ENCODE measurements at regions not wholly inside any gene's neighbourhood (a gene's known extent, or its start where the extent isn't known, plus 50 kb on each side); places are given as distances from the start of the nearest gene placed in this dataset.

GRCh38 chr4:180962268-180962667, 1280.9 kb upstream of the TENM3 start:
- no peak for DNase-seq (ENCODE audit: low read depth in 1 of 2, low spot score in 1 of 2)
- in situ Hi-C loops (cut with HindIII; ENCODE audit: low pct_unique_long_range_greater_than_20kb, low sequenced_read_pairs): no loop called here
- TF ChIP-seq JUND (IDR thresholded peaks at IDR 0.05; ENCODE audit: low read depth): no peak

DNA sequence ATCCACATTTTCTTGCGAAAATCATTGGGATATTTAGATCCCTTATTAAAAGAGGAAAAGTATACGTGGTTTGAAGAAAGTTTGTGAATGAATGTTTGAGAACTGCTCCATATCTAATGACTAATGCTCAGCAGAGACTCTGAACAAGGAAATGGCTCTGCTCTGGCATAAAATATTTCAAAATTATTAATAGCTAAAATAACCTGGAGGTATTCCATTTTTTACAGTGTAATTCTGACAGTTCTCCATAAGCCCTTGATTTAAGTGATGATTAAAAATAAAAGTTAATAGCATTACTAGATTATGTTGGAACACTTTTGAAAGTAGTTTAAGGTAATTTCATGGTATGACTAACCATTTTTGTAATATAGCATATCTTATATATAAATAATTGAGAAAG, 1276.9 kb upstream of the TENM3 start:
- no peak for TF ChIP-seq JUND (IDR thresholded peaks at IDR 0.05; ENCODE audit: low read depth)
- in situ Hi-C loops (cut with HindIII; ENCODE audit: low pct_unique_long_range_greater_than_20kb, low sequenced_read_pairs): no loop called here
- DNase-seq (ENCODE audit: low read depth in 1 of 2, low spot score in 1 of 2): no peak

GRCh38 chr4:180967936-180968335, 1275.3 kb upstream of the TENM3 start:
- no peak for TF ChIP-seq JUND (IDR thresholded peaks at IDR 0.05; ENCODE audit: low read depth)
- DNase-seq (ENCODE audit: low read depth in 1 of 2, low spot score in 1 of 2): no peak
- in situ Hi-C loops (cut with HindIII; ENCODE audit: low pct_unique_long_range_greater_than_20kb, low sequenced_read_pairs): no loop called here

DNA sequence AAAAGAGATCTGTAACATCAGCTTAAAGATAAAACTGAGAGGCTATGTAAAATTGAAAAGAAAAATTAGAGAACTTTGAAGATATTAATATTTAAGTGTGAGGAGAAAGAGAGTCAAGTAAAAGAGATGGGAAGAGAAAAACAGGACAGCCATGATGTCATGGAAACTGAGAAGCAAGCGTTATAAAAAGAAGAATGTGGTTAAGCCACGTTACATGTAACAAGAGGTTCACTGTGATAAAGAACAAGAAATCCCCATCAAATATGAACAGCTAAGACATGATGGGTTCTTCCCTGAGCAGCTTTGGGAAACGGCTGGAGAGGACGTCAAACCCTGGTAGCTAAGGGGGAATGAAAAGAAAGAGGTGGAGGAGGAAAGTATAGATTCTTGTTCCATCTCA, 1269.3 kb upstream of the TENM3 start:
- TF ChIP-seq JUND (IDR thresholded peaks at IDR 0.05; ENCODE audit: low read depth): no peak
- in situ Hi-C loops (cut with HindIII; ENCODE audit: low pct_unique_long_range_greater_than_20kb, low sequenced_read_pairs): no loop called here
- no peak for DNase-seq (ENCODE audit: low read depth in 1 of 2, low spot score in 1 of 2)

DNA sequence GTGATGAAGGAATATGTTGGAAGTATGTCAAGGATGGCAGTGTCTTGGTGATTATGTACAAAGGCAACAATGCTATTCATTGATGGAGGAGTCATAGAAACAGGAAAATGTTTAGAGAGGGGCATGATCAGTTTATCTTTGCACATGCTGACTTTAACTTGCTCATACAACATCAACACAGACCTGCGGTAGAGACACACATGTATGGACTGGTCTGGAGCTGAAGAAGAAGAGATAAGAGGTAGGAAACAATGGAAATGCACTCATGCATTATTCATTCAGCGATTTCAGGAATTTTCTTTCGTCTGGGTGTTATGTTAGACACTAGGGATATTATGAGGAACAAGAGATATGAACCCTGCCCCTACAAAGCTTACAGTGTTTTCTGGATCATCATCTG, 1252.3 kb upstream of the TENM3 start:
- in situ Hi-C loops (cut with HindIII; ENCODE audit: low pct_unique_long_range_greater_than_20kb, low sequenced_read_pairs): no loop called here

DNA sequence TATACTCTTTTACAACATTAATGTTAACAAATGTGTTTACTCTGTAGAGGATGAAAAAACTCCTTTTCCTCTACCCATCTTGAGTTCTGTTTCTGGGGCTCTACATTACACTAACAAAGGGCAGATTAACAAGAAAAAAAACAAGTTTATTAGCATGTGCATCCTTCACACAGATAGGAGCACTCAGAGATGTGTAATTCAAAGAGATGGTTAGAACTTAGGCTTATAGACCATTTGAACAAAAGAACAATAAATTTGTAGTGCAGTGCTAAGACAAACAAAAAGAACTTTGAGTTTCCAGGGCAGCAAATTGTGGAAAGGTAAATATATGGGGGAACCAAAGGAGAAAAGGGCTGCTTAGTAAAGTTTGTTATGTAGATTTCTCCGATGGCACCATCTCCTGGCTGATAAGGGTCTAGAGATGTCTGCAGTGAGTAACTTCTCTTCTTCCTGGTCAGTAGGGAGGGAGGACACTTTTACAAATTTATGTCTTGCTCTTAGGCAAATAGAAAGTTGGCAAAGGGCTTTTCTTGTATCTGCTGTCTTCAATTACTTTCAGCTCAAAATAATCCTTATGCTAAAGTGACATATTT, 1249.9 kb upstream of the TENM3 start:
- TF ChIP-seq JUND (IDR thresholded peaks at IDR 0.05; ENCODE audit: low read depth): no peak
- DNase-seq (ENCODE audit: low read depth in 1 of 2, low spot score in 1 of 2): no peak

More for the DNA sequence above, 1252.3 kb upstream of the TENM3 start:
- DNase-seq (ENCODE audit: low read depth in 1 of 2, low spot score in 1 of 2): no peak
- TF ChIP-seq JUND (IDR thresholded peaks at IDR 0.05; ENCODE audit: low read depth): no peak

DNA sequence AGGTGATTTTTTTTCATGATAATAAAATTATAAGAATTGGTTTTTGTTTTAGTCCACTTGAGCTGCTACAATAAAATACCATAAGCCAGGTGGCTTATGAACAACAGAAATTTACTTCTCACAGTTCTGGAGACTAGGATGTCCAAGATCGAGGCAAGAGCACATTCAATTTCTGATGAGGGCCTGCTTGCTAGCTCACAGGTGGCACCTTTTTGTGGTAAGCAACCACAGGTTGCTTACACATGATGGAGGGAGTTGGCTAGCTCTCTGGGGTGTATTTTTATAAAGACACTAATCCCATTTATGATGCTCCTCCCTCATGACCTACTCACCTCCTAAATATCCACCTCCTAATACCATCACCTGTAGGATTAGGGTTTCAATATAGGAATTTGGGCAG, 1248.5 kb upstream of the TENM3 start:
- in situ Hi-C loops (cut with HindIII; ENCODE audit: low pct_unique_long_range_greater_than_20kb, low sequenced_read_pairs): no loop called here
- TF ChIP-seq JUND (IDR thresholded peaks at IDR 0.05; ENCODE audit: low read depth): no peak
- DNase-seq (ENCODE audit: low read depth in 1 of 2, low spot score in 1 of 2): no peak

More for the DNA sequence above, 1249.9 kb upstream of the TENM3 start:
- in situ Hi-C loops (cut with HindIII; ENCODE audit: low pct_unique_long_range_greater_than_20kb, low sequenced_read_pairs): no loop called here

- in situ Hi-C loops (cut with HindIII; ENCODE audit: low pct_unique_long_range_greater_than_20kb, low sequenced_read_pairs): no loop called here
- no peak for DNase-seq (ENCODE audit: low read depth in 1 of 2, low spot score in 1 of 2)
- TF ChIP-seq JUND (IDR thresholded peaks at IDR 0.05; ENCODE audit: low read depth): no peak
Measured at GRCh38 chr4:180999217-180999616, 1244.0 kb upstream of the TENM3 start.

DNA sequence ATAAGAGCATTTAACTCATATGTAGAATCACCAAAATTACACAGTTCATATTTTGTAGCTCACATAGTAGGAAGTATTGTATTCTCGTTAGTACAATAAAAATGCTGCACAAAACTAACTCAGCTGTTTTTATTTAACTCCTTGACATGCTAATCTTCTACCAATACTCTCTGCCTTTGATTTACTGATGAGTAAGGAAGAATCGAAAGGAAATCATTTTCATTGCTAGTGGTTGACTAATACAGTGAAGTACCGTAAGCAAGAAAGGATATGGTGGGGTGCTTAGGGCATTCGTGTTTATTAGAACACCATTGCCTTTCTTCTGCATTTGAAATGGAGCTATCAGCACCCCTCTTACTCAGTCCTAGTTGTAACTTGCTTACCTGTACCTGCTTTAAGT, 1239.1 kb upstream of the TENM3 start:
- TF ChIP-seq JUND (IDR thresholded peaks at IDR 0.05; ENCODE audit: low read depth): no peak
- in situ Hi-C loops (cut with HindIII; ENCODE audit: low pct_unique_long_range_greater_than_20kb, low sequenced_read_pairs): no loop called here
- no peak for DNase-seq (ENCODE audit: low read depth in 1 of 2, low spot score in 1 of 2)

DNA sequence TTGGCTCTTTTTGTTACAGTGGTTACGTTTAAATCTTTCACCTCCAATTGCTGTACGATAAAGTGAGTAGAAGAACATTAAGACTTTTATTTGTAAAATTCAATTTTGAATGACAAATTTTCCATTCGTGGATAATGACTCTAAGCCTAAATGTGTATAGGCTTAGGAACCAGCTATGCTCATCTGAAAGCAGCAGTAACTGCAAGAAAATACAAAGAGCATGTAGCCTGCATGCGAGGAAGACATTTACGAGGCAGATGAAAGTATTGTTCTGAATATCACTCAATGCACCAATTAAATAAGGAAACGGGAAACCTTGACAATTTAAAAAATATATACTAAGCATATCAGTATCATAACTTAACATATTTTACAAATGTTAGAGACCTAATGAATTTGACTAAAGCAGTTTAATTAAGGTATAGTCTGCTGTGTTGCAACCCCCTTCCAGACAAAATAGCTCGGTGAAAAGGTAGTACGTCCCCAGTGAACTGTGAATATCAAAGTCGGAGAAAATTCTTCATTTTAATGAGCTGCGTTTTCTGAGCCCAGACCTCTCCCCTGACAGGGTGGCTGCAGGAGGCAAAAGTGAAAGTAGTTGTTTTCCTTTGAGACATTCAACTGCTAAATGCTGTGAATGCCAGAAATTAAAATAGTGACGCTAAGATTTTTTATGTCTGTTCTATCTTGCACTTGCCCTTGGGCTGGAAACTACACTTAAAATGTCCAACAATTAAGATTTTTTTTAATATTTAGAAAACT, 1236.5 kb upstream of the TENM3 start:
- in situ Hi-C loops (cut with HindIII; ENCODE audit: low pct_unique_long_range_greater_than_20kb, low sequenced_read_pairs): no loop called here
- TF ChIP-seq JUND (IDR thresholded peaks at IDR 0.05; ENCODE audit: low read depth): no peak
- no peak for DNase-seq (ENCODE audit: low read depth in 1 of 2, low spot score in 1 of 2)

DNA sequence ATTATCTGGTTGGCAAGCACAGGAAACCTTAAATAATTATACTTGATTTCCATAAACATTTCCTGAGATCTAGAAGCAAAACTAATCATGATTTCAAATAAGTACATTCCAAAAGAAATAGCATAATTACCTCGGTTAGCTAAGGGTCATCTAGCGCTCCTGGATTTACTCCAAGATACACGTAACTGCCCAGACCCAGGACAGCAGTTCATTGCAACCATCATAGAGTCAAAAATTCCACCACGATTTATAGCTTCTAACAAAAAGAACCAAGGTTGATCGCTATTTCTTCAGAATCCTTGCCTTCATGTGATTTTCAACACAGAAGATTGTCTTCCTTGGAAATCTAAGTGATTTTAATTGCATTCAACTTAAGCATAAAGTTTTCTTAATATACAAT, 1235.5 kb upstream of the TENM3 start:
- in situ Hi-C loops (cut with HindIII; ENCODE audit: low pct_unique_long_range_greater_than_20kb, low sequenced_read_pairs): no loop called here
- TF ChIP-seq JUND (IDR thresholded peaks at IDR 0.05; ENCODE audit: low read depth): no peak
- no peak for DNase-seq (ENCODE audit: low read depth in 1 of 2, low spot score in 1 of 2)

- in situ Hi-C loops (cut with HindIII; ENCODE audit: low pct_unique_long_range_greater_than_20kb, low sequenced_read_pairs): no loop called here
- no peak for TF ChIP-seq JUND (IDR thresholded peaks at IDR 0.05; ENCODE audit: low read depth)
- no peak for DNase-seq (ENCODE audit: low read depth in 1 of 2, low spot score in 1 of 2)
Measured at GRCh38 chr4:181008164-181008563, 1235.0 kb upstream of the TENM3 start.

GRCh38 chr4:181013162-181013561, 1230.0 kb upstream of the TENM3 start:
- in situ Hi-C loops (cut with HindIII; ENCODE audit: low pct_unique_long_range_greater_than_20kb, low sequenced_read_pairs): no loop called here
- no peak for DNase-seq (ENCODE audit: low read depth in 1 of 2, low spot score in 1 of 2)
- no peak for TF ChIP-seq JUND (IDR thresholded peaks at IDR 0.05; ENCODE audit: low read depth)

DNA sequence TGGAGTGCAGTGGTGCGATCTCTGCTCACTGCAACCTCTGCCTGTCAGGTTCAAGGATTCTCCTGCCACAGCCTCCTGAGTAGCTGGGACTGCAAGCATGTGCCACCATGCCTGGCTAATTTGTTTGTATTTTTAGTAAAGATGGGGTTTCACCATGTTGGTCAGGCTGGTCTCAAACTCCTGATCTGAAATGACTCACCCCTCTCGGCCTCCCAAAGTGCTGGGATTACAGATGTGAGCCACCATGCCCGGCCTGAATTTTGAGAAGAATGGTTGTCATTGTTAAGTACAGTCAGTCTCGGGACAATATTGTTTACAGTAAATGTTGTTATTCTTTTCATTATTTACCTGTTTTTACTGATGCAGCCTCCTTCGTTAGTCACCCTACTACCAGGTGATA, 1226.2 kb upstream of the TENM3 start:
- in situ Hi-C loops (cut with HindIII; ENCODE audit: low pct_unique_long_range_greater_than_20kb, low sequenced_read_pairs): no loop called here
- no peak for TF ChIP-seq JUND (IDR thresholded peaks at IDR 0.05; ENCODE audit: low read depth)
- no peak for DNase-seq (ENCODE audit: low read depth in 1 of 2, low spot score in 1 of 2)
